GM12872 (cell line): ENCODE measurements at regions not wholly inside any gene's neighbourhood (a gene's known extent, or its start where the extent isn't known, plus 50 kb on each side); places are given as distances from the start of the nearest gene placed in this dataset.

ENCODE experiments used
- CTCF ChIP-seq: IDR thresholded peaks from 3 replicates; pipeline ENCODE4 v1.5.1; 2011; ENCODE audit warnings: low read depth, mild to moderate bottlenecking, low read length, moderate library complexity; ENCODE audit not compliant: insufficient read depth

- TF ChIP-seq CTCF, result no peak
These were observed 162.6 kb downstream of the SOX11 start for GRCh38 chr2:5854797-5855196.

GRCh38 chr2:5867056-5867455, 174.9 kb downstream of the SOX11 start:
- TF ChIP-seq CTCF, result no peak

GRCh38 chr2:5868931-5869330, 176.7 kb downstream of the SOX11 start:
- no peak for TF ChIP-seq CTCF

GRCh38 chr2:5869936-5870335, 177.8 kb downstream of the SOX11 start:
- no peak for TF ChIP-seq CTCF

GRCh38 chr2:5877360-5877759, 185.2 kb downstream of the SOX11 start:
- TF ChIP-seq CTCF, result no peak

GRCh38 chr2:5885451-5886173, 193.4 kb downstream of the SOX11 start:
- TF ChIP-seq CTCF, result no peak

- no peak for TF ChIP-seq CTCF
These were observed 194.3 kb downstream of the SOX11 start for GRCh38 chr2:5886462-5886861.
